Omental fat pad (tissue), 3 donors: ENCODE measurements at regions not wholly inside any gene's neighbourhood (a gene's known extent, or its start where the extent isn't known, plus 50 kb on each side); places are given as distances from the start of the nearest gene placed in this dataset.
"Not testable (repeated sequence)": the region's sequence is repeated elsewhere in the genome, so short reads cannot be mapped to it uniquely, and the experiment has no call there.

Experiments used
- ATAC-seq: fragments of 150-250 bp; one replicate; pipeline ENCODE4 v1.9.1; 2016; ENCODE audit warnings: mild to moderate bottlenecking, moderate library complexity; ENCODE audit not compliant: low FRiP score
- DNase-seq: peaks from one replicate; pipeline ENCODE4 v3.0.0-alpha.2; 2019; ENCODE audit warnings: low spot score
- CTCF ChIP-seq, 3 donors: fragments of 450-650 bp; IDR thresholded peaks; one replicate each; pipeline ENCODE4 v1.5.1; 2016 to 2017; ENCODE audit warnings: antibody characterized with exemption in 3 of 3, mild to moderate bottlenecking in 3 of 3, moderate library complexity in 2 of 3

GRCh38 chr21:27555996-27556395 is 589.1 kb upstream of the ADAMTS5 start:
- no peak for TF ChIP-seq CTCF (IDR thresholded peaks at IDR 0.05)
- DNase-seq (no peak), ATAC-seq (no peak)

- no peak for TF ChIP-seq CTCF (IDR thresholded peaks at IDR 0.05)
- ATAC-seq (no peak), DNase-seq (no peak)
Observed at GRCh38 chr21:27550287-27550686, 583.4 kb upstream of the ADAMTS5 start.

GRCh38 chr21:27548486-27548885 is 581.6 kb upstream of the ADAMTS5 start:
- TF ChIP-seq CTCF (IDR thresholded peaks at IDR 0.05): no peak
- no peak for DNase-seq
- ATAC-seq: no peak

GRCh38 chr21:27545754-27546349 is 579.0 kb upstream of the ADAMTS5 start:
- no peak for ATAC-seq
- DNase-seq: no peak
- no peak for TF ChIP-seq CTCF (IDR thresholded peaks at IDR 0.05)

- ATAC-seq, DNase-seq: not testable (repeated sequence)
Observed at GRCh38 chr21:27542126-27542525, 575.2 kb upstream of the ADAMTS5 start.

GRCh38 chr21:27536319-27536718 is 569.4 kb upstream of the ADAMTS5 start:
- TF ChIP-seq CTCF (IDR thresholded peaks at IDR 0.05): no peak
- DNase-seq: no peak
- ATAC-seq: no peak

- DNase-seq (no peak), ATAC-seq (no peak)
- no peak for TF ChIP-seq CTCF (IDR thresholded peaks at IDR 0.05)
Observed at GRCh38 chr21:27535188-27535587, 568.3 kb upstream of the ADAMTS5 start.

- DNase-seq (no peak), ATAC-seq (no peak)
- TF ChIP-seq CTCF (IDR thresholded peaks at IDR 0.05): no peak
Observed at GRCh38 chr21:27534206-27534605, 567.3 kb upstream of the ADAMTS5 start.
